Skin epidermis (tissue), 12 donors: ENCODE measurements at regions not wholly inside any gene's neighbourhood (a gene's known extent, or its start where the extent isn't known, plus 50 kb on each side); places are given as distances from the start of the nearest gene placed in this dataset.
"Not testable (repeated sequence)": the region's sequence is repeated elsewhere in the genome, so short reads cannot be mapped to it uniquely, and the experiment has no call there.

ENCODE experiments used
- H3K27ac ChIP-seq, 21 experiments: fragments of 200-600 bp; sonication (generic) in 11 of 21; one replicate each; pipeline ENCODE4 v1.5.0; 2020; ENCODE audit warnings: mild to moderate bottlenecking in 3 of 21, inconsistent platforms in 2 of 21, moderate library complexity in 2 of 21
- H3K4me3 ChIP-seq, 7 experiments: fragments of 200-600 bp; sonication (generic) in 2 of 7; one replicate each; pipeline ENCODE4 v1.5.0; 2020; ENCODE audit warnings: inconsistent platforms in 2 of 7, mild to moderate bottlenecking in 2 of 7, moderate library complexity in 1 of 7

DNA sequence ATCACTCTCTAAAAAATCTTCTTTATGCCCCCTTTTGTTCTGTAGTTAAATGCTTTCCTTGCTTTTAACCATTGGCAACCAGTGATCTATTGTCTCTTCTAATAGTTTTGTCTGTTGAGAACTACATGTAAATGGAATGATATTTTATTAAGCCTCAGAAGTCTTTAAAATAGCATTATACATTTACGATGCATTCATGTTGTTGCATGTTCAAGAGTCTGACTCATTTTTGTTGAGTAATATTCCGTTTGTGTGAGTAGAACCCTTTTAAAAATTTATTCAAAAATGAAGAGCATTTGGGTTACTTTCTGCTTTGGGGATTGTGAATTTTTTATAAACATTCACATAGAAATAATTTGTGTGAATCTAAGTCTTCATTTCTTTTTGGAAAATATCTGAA is 1352.9 kb downstream of the NCAM2 start:
- Histone ChIP-seq H3K4me3 (no peak overlapping the region), H3K27ac (no peak overlapping the region)

DNA sequence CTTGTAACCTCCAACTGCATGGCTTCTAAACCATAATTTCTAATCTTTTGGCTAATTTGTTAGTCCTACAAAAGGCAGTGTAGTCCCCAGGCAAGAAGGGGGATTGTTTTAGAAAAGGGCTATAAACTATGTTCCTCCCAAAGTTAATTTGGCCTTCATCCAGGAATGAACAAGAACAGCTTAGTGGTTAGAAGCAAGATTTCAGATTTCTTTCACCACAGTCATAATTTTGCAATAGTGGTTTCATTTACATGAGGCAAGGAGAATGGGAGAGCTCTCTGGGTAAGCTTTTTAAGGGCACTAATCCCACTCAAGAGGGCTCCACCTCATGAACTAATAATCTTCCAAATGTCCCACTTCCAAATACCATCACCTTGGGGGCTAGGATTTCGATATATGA is 1353.9 kb downstream of the NCAM2 start:
- Histone ChIP-seq H3K4me3 (no peak overlapping the region), H3K27ac (no peak overlapping the region)

DNA sequence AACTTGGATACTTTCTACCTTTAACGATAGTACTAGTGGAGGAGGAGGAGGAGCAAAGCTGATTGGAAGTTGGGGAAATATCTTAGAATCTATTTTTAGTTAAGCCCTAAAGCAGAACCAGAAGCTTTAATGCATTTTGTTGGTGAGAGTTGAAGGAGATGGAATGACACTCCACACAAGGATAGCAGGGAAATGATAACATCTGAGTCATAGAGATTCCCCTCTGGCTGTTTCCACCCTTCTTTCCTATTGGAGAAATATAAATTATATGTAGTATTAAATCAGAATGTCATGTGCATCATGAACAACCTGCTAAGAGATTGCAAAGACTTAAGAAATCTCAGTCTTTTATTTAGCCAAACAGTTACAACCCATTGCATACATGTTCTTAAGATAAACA is 1357.7 kb downstream of the NCAM2 start:
- no peak overlapping the region for H3K27ac ChIP-seq

DNA sequence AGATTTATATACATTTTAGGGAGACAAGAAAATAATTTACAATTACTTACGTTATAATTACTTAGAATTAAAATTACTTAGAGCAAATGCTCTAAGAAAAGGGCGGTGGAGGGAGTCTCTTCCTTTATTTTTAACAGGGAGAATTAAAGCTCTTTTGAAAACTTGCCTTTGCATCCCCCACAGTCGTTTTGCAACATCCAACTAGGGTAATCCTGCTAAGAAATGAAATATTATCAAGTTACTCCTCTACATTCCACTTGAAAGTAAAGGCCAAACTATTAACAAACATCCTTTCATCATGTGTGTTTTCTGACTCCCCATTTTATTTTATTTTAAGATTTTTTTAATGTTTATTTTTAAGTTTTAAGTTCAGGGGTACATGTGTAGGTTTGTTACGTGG is 1358.5 kb downstream of the NCAM2 start:
- no peak overlapping the region for H3K27ac ChIP-seq

More for the DNA sequence above, 1357.7 kb downstream of the NCAM2 start:
- no peak overlapping the region for H3K4me3 ChIP-seq

DNA sequence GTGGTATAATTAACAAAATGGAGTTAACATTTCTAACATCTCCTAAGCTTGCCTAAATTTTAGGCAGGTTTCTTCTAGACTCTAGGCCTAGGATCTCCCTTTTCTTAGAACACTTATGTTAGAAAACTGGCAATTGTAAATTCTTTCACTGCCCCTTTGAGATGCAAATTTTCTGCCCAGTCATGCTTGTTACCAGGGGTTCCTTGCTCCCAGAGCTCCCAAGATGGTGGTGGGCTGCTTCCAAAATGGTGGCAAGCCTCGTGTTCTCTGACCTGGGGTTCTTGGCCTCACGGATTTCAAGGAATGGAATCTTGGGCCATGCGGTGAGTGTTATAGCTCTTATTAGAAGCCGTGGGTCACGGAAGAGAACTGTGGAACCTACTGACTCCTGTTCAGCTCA is 1361.4 kb downstream of the NCAM2 start:
- not testable (repeated sequence) for H3K27ac ChIP-seq, H3K4me3 ChIP-seq

More for the DNA sequence above, 1358.5 kb downstream of the NCAM2 start:
- no peak overlapping the region for H3K4me3 ChIP-seq

DNA sequence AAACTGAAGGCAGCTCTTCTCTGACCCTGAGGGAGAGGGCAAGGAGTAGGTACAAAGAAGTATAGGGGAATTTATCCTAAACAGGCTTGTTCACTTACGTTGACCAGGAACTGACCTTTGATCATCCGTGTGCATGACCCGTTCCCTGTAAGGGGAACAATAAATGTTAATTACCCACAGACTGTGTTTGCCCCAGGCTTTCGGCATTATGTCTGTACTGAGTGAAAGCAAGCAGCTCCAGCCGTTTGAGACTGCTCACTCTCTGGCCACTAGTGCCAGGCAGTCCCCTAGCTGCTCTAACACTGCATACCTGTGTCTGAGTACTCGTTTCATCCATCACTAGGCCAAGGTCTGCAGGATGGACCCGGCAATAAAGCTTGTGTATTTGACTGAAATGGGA is 1365.3 kb downstream of the NCAM2 start:
- H3K4me3 ChIP-seq: no peak overlapping the region
- no peak overlapping the region for H3K27ac ChIP-seq

DNA sequence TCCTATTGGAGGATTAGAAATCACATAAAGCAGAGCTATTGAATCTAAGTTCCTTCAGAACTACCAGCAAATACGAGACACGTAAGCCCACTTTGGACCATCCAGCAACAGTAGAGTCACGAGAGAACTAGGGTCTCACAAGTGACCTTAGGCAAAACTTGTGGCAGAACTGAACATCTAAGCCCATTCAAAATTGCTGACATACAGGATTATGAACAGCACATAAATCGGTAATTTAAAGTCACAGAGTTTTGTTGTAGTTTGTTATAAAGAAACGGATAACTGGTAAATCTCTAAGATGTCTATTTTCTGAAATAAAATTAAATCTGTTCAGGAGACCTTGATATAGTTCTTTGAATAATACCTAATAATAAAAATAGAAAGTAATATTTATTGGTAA is 1366.0 kb downstream of the NCAM2 start:
- no peak overlapping the region for H3K27ac ChIP-seq
- H3K4me3 ChIP-seq: no peak overlapping the region

DNA sequence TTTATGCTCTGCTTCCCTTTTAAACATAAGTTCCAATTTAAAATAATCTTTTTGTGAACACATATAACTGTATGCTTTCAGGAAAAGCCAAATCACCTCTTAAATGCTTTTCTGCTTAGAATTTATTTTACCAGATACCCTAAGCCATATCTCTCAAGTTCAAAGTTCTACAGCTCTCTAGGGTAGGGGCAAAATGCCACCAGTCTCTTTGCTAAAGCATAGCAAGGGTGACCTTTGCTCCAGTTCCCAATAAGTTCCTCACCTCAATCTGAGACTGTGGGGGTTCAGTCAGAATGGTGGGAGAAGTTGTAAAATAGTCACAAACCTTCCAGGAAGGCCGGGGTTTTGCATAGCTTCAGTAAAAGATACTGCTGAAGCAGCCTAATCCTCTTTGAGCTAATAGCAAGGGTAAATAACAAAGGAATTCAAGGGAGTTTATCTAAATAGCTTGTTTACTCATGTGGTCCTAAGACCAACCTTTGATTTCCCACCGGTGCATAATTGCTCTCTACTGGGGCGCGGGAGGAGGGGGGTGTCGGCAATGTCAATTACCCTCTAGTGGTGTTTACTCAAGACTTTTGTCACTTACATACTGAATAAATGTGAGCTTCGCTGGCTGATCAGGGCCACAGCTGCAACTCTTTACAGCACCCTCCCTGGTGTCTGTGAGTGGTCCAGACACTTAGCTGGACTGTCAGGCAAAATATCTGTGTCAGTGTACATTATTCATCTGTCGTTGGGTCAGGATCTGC is 1376.2 kb downstream of the NCAM2 start:
- H3K27ac ChIP-seq: no peak overlapping the region
- no peak overlapping the region for H3K4me3 ChIP-seq

DNA sequence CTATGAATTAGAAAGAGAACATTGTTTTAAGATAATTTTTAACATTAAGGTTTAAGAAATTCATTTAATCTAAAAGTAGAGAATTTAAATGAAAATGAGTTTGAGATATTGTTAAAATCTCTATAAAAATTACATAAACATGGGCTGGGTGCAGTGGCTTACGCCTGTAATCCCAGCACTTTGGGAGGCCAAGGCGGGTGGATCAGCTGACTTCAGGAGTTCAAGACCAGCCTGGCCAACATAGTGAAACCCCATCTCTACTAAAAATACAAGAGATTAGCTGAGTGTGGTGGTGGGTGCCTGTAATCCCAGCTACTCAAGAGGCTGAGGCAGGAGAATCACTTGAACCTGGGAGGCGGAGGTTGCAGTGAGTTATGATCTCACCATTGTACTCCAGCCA is 1379.6 kb downstream of the NCAM2 start:
- not testable (repeated sequence) for H3K27ac ChIP-seq, H3K4me3 ChIP-seq

DNA sequence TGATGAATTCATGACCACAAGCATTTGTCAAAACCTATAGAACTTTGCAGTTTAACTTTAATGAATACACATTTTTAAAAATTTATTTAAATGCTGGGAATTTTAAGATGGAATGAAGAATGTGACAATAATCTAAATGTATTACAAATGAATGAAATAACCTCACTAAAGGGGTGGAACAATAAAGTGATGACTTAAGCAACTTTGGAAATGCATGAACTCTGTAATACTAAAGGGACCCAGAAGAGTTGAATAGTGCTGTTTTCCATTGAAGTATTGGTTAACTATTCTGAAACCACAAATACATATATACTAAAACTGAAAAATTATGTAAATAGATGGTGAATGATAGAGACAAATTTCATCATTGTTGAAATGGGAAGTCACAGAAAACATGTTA is 1395.1 kb downstream of the NCAM2 start:
- Histone ChIP-seq H3K4me3 (no peak overlapping the region), H3K27ac (no peak overlapping the region)

DNA sequence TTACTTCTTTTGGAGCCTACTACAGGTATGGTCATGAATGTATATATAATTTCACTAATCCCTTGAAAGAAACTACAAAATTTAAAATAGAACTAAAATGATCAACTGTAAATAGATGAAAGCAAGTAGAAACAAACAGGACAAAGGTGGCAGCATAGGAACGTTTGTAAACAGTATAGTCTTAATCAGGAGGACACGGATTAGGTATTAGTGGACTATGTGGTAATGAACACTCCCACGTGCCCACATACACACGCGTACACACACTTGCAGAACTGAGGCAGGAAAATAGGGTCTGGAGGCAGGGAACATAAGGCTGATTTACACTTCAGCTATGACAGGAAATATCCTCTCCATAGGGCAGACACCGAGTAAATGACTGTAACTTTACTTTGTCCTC is 1397.8 kb downstream of the NCAM2 start:
- Histone ChIP-seq H3K27ac (no peak overlapping the region), H3K4me3 (no peak overlapping the region)

DNA sequence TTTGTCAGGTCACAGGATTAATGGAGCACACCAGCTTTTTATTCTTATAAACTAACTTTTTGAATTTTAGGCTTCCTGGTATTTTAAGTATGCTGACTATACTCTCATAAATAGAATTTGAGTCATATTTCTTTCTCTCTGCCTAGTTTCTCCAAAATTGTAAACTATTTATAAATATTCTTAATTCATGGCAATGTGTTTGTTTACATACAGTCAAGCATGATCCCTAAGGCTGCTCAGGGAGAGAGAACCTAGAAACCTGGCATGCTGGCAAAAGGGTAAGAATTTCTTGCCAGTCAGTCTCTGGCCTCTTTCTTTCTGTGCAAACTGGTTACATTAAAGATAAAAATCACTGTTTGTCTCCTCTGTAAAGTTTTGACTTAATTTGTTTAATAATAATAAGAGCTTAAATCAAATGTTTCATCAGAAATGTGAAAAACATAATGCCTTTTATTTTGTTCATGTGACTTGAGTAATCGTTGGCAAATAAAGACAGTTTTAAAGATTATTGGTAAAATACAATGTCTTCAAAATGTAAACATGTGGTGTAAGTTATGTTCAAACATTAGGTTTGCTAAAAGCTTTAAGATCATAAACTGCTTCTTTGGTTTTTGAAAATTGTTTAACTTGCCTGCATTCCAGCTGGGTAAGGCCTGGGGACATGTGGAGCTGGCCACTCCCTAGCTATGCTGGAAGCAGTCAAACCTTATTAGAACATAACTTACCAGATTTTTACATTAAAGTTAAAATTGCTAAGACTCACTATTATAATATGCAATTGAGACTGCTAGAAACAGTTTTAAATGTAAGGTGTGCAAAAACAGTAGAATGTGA is 1401.7 kb downstream of the NCAM2 start:
- Histone ChIP-seq H3K27ac (no peak overlapping the region), H3K4me3 (no peak overlapping the region)

DNA sequence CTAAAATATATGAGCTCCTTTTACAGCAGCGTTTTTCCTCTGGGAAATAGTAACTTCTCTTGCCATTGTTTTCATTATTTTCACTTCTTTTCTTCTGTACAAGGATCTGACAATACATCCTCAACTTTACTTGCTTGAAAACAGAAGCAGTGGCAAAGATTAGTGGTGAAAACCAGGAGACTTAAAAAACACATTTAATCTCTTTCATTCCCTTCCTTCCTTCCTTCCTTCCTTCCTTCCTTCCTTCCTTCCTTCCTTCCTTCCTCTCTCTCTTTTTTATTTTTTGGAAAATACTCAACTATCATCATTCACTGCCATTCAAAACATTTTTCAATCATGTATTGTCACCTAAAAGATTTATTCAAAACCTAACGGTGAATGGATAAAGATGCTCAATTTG is 1411.4 kb downstream of the NCAM2 start:
- no peak overlapping the region for H3K27ac ChIP-seq
- no peak overlapping the region for H3K4me3 ChIP-seq

DNA sequence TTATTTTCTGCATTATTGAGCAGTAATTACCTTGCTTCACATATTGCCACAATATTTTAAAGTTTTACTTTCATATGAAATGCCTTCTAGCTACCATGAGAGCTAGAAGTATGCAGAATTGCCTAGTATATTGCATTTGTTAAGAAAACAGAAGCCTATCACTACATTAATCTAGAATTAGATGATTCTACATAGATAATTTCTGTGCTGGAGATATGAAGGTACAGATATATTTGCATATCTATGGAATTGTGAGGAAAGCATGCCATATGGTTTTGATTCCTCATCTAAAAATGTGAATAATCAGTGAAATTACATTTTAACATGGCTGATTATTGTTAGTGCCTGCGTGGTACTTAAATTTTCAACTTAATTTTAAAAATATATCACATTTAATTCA is 1418.3 kb downstream of the NCAM2 start:
- Histone ChIP-seq H3K4me3 (no peak overlapping the region), H3K27ac (no peak overlapping the region)

DNA sequence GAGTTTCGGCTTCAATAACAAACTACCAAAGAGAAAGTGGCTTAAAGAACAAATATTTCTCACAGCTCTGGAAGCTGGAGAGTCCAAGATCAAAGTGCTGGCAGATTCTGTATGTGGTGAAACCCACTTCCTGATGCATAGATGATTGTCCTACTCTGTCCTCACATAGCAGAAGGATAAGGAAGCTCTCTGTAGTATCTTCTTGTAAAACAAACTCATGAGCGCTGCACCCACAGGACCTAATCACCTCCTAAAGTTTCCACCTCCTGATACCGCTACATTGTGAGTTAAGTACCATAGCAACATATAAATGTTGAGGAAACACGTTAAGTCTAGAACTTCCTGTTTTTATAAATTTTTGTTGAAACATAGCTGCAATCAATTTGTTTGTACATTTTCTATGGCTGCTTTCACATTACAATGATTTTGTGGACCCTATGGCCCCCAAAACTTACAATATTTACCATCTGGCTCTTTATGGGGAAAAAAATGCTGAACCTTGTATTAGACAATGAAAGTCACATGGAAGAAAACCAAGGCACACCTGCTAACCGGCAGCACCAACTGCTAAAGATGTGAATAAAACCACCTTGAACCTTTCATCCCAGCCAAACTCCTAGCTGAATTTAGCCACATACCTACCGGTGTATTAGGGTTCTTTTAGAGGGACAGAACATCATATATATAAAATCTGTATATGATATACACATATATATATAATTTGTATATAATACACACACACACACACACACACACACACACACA is 1423.4 kb downstream of the NCAM2 start:
- H3K4me3 ChIP-seq: no peak overlapping the region
- no peak overlapping the region for H3K27ac ChIP-seq

DNA sequence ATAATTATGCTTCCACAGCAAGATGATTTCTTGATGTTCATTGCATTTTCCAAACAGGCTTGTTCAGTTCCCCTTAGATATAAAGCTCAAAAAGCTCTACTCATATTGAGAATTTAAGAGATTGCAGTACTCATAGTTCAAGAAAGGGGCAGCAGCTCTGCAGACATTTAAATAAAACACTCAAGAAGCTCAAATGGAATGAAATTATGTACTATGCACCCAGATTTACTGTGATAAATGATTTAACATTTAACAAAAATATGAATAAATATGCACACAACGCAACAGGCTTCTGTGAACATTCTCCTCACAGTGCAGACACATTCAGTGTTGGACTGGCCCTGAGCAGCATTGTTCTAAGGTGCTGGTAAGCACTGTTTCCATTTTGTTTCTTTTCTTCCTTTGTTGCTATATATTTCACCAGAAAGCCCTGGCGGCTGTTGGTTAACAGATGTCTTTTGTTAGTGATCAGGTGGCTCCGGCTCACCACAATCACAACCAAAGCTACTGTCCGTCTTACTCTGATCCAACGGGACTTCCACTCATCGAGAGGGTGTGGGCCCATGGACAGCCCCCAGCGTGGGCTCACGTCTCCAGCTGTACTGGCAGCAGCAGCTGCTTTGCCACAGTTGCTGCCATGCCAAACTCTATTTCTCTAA is 1440.3 kb downstream of the NCAM2 start:
- Histone ChIP-seq H3K27ac (no peak overlapping the region), H3K4me3 (no peak overlapping the region)

DNA sequence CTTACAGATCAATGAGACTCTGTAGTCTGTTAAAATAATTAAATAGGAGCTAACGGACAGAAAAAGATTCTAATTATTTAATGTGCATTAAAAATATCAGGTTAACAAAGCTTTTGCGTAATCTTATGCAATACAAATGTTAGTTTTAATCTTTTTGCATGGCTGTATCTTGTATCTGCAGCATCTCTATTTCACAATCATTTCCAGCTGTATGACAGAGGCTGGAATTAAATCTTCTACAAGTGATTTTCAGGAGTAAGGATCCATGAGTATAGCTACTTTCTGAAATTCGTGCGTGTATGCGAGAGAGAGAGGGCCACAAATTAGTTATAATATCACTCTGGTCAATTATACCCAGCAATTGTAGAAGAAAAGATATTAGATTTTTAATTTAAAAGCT is 1446.8 kb downstream of the NCAM2 start:
- Histone ChIP-seq H3K27ac (no peak overlapping the region), H3K4me3 (no peak overlapping the region)

DNA sequence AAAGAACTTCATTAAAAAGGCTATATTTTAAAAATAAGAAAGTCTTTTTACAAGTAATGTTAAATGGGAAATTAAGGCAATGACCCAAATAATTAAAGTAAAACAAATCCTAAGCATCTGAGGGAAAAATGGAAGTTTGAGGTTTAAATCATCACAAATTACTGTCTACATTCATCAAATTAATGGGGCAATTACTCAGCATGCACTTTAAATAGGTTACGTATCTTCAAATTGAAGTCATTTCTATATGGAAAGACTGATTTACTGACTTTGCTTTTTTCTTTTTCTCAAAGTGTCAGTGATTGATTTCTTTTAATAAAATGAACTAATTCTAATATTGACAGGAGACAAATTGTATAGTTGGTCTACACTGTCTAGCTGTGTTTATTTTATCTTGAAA is 1452.3 kb downstream of the NCAM2 start:
- H3K4me3 ChIP-seq: no peak overlapping the region
- no peak overlapping the region for H3K27ac ChIP-seq

DNA sequence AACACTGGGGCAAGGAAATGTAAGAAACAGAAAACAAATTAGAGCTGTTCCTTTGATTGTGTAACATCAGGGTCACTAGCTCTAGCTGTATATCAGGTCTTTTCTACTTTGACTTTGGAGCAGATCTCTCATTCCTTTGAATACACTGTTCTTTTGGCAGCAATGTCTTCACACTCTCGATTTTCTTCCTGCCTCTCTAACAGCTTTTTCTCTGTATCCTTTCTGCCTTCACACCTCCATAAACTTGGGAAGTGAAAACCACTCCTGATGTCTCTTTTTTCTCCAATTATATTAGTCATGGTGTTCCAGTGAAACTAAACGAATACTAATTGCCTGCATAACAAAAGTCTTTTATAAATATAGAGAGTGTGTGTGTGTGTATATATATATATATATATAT is 1458.0 kb downstream of the NCAM2 start:
- no peak overlapping the region for H3K27ac ChIP-seq
- H3K4me3 ChIP-seq: no peak overlapping the region

DNA sequence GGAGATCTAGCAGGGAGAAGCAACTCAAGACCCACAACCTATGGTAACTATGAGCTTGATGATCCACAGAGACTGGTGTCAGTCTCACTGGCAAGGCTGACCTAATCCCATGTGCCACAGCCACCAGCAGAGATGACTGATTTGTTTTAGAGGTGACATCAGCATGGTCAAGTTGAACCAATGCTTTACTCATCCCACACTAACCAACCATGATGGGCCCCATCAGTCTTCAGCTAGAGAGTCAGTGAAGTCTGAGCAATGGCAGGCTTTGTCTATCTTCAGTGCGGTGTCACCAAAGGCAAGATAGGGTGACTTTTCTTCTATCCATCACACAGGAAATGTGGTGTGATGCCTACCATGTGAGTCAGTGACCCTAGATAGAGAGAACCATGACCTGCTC is 1470.7 kb downstream of the NCAM2 start:
- Histone ChIP-seq H3K27ac (no peak overlapping the region), H3K4me3 (no peak overlapping the region)
